Peyer's patch (tissue), 4 donors: ENCODE measurements at regions not wholly inside any gene's neighbourhood (a gene's known extent, or its start where the extent isn't known, plus 50 kb on each side); places are given as distances from the start of the nearest gene placed in this dataset.

Experiments
- CTCF ChIP-seq, 6 experiments: fragments of 450-650 bp in 4 of 6; fragments of 200-600 bp in 2 of 6; sonication (generic) in 1 of 6; IDR thresholded peaks; one replicate each; pipeline ENCODE4 v1.5.1; 2017 to 2019; ENCODE audit warnings: antibody characterized with exemption in 6 of 6, mild to moderate bottlenecking in 3 of 6, moderate library complexity in 1 of 6
- POLR2A ChIP-seq, 2 donors: fragments of 450-650 bp; IDR thresholded peaks; one replicate each; pipeline ENCODE4 v1.5.1; 2017; ENCODE audit warnings: antibody characterized with exemption in 2 of 2, mild to moderate bottlenecking in 2 of 2, moderate library complexity in 2 of 2

DNA sequence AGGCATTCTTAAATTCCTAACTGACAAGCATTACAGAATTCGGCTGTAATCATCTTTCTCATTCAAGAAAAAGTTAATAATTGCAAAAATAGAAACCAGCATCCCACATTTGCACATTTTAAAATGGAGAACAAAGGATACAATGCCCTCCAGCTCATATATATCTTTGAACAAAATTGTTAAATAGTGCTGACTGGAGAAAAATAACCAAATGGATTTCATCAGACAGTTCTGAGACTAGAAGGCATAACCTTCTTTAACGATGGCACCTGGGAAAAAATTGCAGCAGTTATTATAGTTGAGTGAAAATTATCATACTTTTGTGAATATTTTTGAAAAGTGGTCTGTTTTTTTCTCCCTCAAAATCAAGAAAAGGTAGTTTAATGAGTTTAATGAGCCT is 138.9 kb upstream of the CDH19 start:
- no peak for TF ChIP-seq CTCF (IDR thresholded peaks at IDR 0.05)
- no peak for TF ChIP-seq POLR2A (IDR thresholded peaks at IDR 0.05)
